ENCODE measurements at regions not wholly inside any gene's neighbourhood (a gene's known extent, or its start where the extent isn't known, plus 50 kb on each side); places are given as distances from the start of the nearest gene placed in this dataset.

- no peak for DNase-seq
- TF ChIP-seq, protein P1, sequence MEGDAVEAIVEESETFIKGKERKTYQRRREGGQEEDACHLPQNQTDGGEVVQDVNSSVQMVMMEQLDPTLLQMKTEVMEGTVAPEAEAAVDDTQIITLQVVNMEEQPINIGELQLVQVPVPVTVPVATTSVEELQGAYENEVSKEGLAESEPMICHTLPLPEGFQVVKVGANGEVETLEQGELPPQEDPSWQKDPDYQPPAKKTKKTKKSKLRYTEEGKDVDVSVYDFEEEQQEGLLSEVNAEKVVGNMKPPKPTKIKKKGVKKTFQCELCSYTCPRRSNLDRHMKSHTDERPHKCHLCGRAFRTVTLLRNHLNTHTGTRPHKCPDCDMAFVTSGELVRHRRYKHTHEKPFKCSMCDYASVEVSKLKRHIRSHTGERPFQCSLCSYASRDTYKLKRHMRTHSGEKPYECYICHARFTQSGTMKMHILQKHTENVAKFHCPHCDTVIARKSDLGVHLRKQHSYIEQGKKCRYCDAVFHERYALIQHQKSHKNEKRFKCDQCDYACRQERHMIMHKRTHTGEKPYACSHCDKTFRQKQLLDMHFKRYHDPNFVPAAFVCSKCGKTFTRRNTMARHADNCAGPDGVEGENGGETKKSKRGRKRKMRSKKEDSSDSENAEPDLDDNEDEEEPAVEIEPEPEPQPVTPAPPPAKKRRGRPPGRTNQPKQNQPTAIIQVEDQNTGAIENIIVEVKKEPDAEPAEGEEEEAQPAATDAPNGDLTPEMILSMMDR (IDR thresholded peaks at IDR 0.05; ENCODE audit: low read depth, low read length, missing control alignments), result no peak
- in situ Hi-C loops (cut with HindIII; ENCODE audit: low pct_ligation_motif_present, low sequenced_read_pairs), result no loop called here
These were observed 535.1 kb downstream of the SOX2 start for GRCh38 chr3:182246870-182247269.

GRCh38 chr3:182248349-182248880 is 536.7 kb downstream of the SOX2 start:
- no peak overlapping the region for H3K4me3 ChIP-seq (ENCODE audit: low read depth, low read length)
- in situ Hi-C loops (cut with HindIII; ENCODE audit: low pct_ligation_motif_present, low sequenced_read_pairs), result no loop called here
- TF ChIP-seq, protein P1 (IDR thresholded peaks at IDR 0.05; ENCODE audit: low read depth, low read length, missing control alignments), result peak; percentile 39
- no peak overlapping the region for H3K27ac ChIP-seq
- H3K27me3 ChIP-seq (replicated peaks), result no peaks in the 10 kb centered on the region
- no peak for DNase-seq
- no peaks in the 10 kb centered on the region for H3K36me3 ChIP-seq (replicated peaks)

More at GRCh38 chr3:182246870-182247269, 535.1 kb downstream of the SOX2 start:
- Histone ChIP-seq H3K4me3 (ENCODE audit: low read depth, low read length) (no peak overlapping the region), H3K27me3 (replicated peaks) (no peaks in the 10 kb centered on the region), H3K36me3 (replicated peaks) (no peaks in the 10 kb centered on the region), H3K27ac (no peak overlapping the region)

GRCh38 chr3:182252802-182253201 is 540.5 kb upstream of the ATP11B start:
- Histone ChIP-seq H3K4me3 (ENCODE audit: low read depth, low read length) (no peak overlapping the region), H3K36me3 (replicated peaks) (no peaks in the 10 kb centered on the region), H3K27ac (no peak overlapping the region), H3K27me3 (replicated peaks) (no peaks in the 10 kb centered on the region)
- TF ChIP-seq, protein P1 (IDR thresholded peaks at IDR 0.05; ENCODE audit: low read depth, low read length, missing control alignments), result no peak
- in situ Hi-C loops (cut with HindIII; ENCODE audit: low pct_ligation_motif_present, low sequenced_read_pairs), result loop anchor here (25.0 kb wide), 1 partner anchor 541 kb away; the partner anchor contains the start of gene SOX2
- DNase-seq, result no peak

GRCh38 chr3:182255158-182255557 is 538.1 kb upstream of the ATP11B start:
- no peaks in the 10 kb centered on the region for H3K36me3 ChIP-seq (replicated peaks)
- in situ Hi-C loops (cut with HindIII; ENCODE audit: low pct_ligation_motif_present, low sequenced_read_pairs), result loop anchor here (25.0 kb wide), 1 partner anchor 543 kb away; the partner anchor contains the start of gene SOX2

DNA sequence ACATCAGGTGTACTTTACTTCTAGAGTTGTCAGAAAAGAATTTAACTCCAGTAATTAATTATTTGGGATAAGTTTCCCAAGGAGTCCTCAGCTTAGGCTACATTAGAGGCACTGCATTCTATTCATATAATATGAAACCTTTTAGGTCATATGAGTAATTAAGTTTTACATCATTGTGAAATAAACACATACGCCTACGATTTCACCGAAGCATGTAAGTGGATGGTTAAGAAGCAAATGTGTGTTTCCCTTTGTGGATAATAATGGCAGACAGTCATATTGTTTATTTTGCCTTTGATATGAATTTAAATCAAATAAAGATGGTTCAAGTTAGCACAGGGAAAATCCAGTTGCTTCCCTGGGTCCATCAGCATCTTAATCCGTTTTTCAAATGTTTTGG is 535.9 kb upstream of the ATP11B start:
- Histone ChIP-seq H3K27me3 (replicated peaks) (no peaks in the 10 kb centered on the region), H3K4me3 (ENCODE audit: low read depth, low read length) (no peak overlapping the region), H3K27ac (no peak overlapping the region), H3K36me3 (replicated peaks) (no peaks in the 10 kb centered on the region)
- in situ Hi-C loops (cut with HindIII; ENCODE audit: low pct_ligation_motif_present, low sequenced_read_pairs), result loop anchor here (25.0 kb wide), 1 partner anchor 545 kb away; the partner anchor contains the start of gene SOX2
- TF ChIP-seq, protein P1 (IDR thresholded peaks at IDR 0.05; ENCODE audit: low read depth, low read length, missing control alignments), result no peak
- no peak for DNase-seq

More at GRCh38 chr3:182255158-182255557, 538.1 kb upstream of the ATP11B start:
- TF ChIP-seq, protein P1 (IDR thresholded peaks at IDR 0.05; ENCODE audit: low read depth, low read length, missing control alignments), result no peak
- no peak for DNase-seq
- H3K4me3 ChIP-seq (ENCODE audit: low read depth, low read length), result no peak overlapping the region
- H3K27ac ChIP-seq, result no peak overlapping the region
- no peaks in the 10 kb centered on the region for H3K27me3 ChIP-seq (replicated peaks)
